GM18519 (cell line): ENCODE measurements at regions not wholly inside any gene's neighbourhood (a gene's known extent, or its start where the extent isn't known, plus 50 kb on each side); places are given as distances from the start of the nearest gene placed in this dataset.

Experiments
- ATAC-seq: cut with Tn5 transposase; IDR thresholded peaks from one replicate; pipeline ENCODE4 v1.9.1; 2021; ENCODE audit warnings: mild to moderate bottlenecking, moderate library complexity; ENCODE audit not compliant: unreplicated experiment, low FRiP score

- no peak for ATAC-seq
Observed at GRCh38 chr20:6502999-6503398, 264.5 kb upstream of the BMP2 start.

- no peak for ATAC-seq
Observed at GRCh38 chr20:6502219-6502618, 265.3 kb upstream of the BMP2 start.

GRCh38 chr20:6501061-6501460, 266.4 kb upstream of the BMP2 start:
- ATAC-seq: no peak

- no peak for ATAC-seq
Observed at GRCh38 chr20:6499566-6499965, 267.9 kb upstream of the BMP2 start.

GRCh38 chr20:6496874-6497273, 270.6 kb upstream of the BMP2 start:
- ATAC-seq: no peak

GRCh38 chr20:6495907-6496306, 271.6 kb upstream of the BMP2 start:
- ATAC-seq: no peak

GRCh38 chr20:6492271-6493055, 275.0 kb upstream of the BMP2 start:
- ATAC-seq: no peak

- ATAC-seq: no peak
Observed at GRCh38 chr20:6490849-6491248, 276.6 kb upstream of the BMP2 start.

- ATAC-seq: no peak
Observed at GRCh38 chr20:6489361-6490171, 277.9 kb upstream of the BMP2 start.

- no peak for ATAC-seq
Observed at GRCh38 chr20:6485351-6485750, 282.1 kb upstream of the BMP2 start.

- no peak for ATAC-seq
Observed at GRCh38 chr20:6483727-6484126, 283.8 kb upstream of the BMP2 start.

GRCh38 chr20:6482486-6482885, 285.0 kb upstream of the BMP2 start:
- ATAC-seq: no peak

- ATAC-seq: no peak
Observed at GRCh38 chr20:6480328-6481200, 286.9 kb upstream of the BMP2 start.

GRCh38 chr20:6473197-6473596, 294.3 kb upstream of the BMP2 start:
- no peak for ATAC-seq

- no peak for ATAC-seq
Observed at GRCh38 chr20:6471871-6472270, 295.6 kb upstream of the BMP2 start.

GRCh38 chr20:6471110-6471647, 296.3 kb upstream of the BMP2 start:
- ATAC-seq: no peak

- no peak for ATAC-seq
Observed at GRCh38 chr20:6469695-6470094, 297.8 kb upstream of the BMP2 start.

GRCh38 chr20:6468423-6469116, 298.9 kb upstream of the BMP2 start:
- ATAC-seq: no peak

GRCh38 chr20:6467562-6467961, 299.9 kb upstream of the BMP2 start:
- ATAC-seq: no peak
